SK-N-SH (cell line): ENCODE measurements at regions not wholly inside any gene's neighbourhood (a gene's known extent, or its start where the extent isn't known, plus 50 kb on each side); places are given as distances from the start of the nearest gene placed in this dataset.

ENCODE experiments used
- CTCF ChIA-PET: fragments of 300-600, 350-600 bp; formaldehyde crosslinking; extraction: SDS; loops from one replicate; lab custom pipeline; 2021; lab: Yijun Ruan, JAX
- POLR2A ChIA-PET: fragments of 350-600 bp; sonication (Branson Sonifier 250); formaldehyde crosslinking; extraction: SDS; loops from one replicate; lab custom pipeline; 2020; ENCODE audit warnings: antibody characterized with exemption, inconsistent platforms; lab: Yijun Ruan, JAX
- DNase-seq: peaks from one replicate; pipeline ENCODE4 v3.0.0; 2012
- H2AFZ ChIP-seq: fragments of 200-600 bp; sonication (generic); 2 replicates; pipeline ENCODE4 v1.8.1; 2016; ENCODE audit warnings: antibody characterized with exemption, mild to moderate bottlenecking, low read depth
- H3F3A ChIP-seq: fragments of 200-600 bp; sonication (generic); replicated peaks from 2 replicates; pipeline ENCODE3; 2016; ENCODE audit warnings: antibody characterized with exemption, mild to moderate bottlenecking; ENCODE audit not compliant: insufficient read depth
- H3K27ac ChIP-seq, 2 experiments: fragments of 200-500 bp in 1 of 2; fragments of 200-600 bp in 1 of 2; sonication (Bioruptor generic) in 1 of 2; sonication (generic), shearing (Covaris generic) in 1 of 2; 2 replicates each; pipeline versions ENCODE4 v1.5.1 to v1.6.1; 2014 to 2016; ENCODE audit warnings: low read depth in 2 of 2, inconsistent platforms in 1 of 2, low read length in 1 of 2, mild to moderate bottlenecking in 1 of 2, mixed read lengths in 1 of 2
- H3K27me3 ChIP-seq: fragments of 200-600 bp; sonication (generic), shearing (Covaris generic); 2 replicates; pipeline ENCODE4 v1.6.1; 2016; ENCODE audit warnings: mixed run types; ENCODE audit not compliant: insufficient read depth
- H3K36me3 ChIP-seq, 2 experiments: fragments of 200-500 bp in 1 of 2; fragments of 200-600 bp in 1 of 2; sonication (Bioruptor generic) in 1 of 2; sonication (generic) in 1 of 2; replicated peaks in 1 of 2; 2 replicates each; pipeline versions ENCODE3 to v1.5.1; 2014 to 2016; ENCODE audit warnings: low read length in 1 of 2, mild to moderate bottlenecking in 1 of 2; ENCODE audit not compliant: insufficient read depth in 2 of 2, control insufficient read depth in 1 of 2
- H3K4me1 ChIP-seq, 2 experiments: fragments of 200-500 bp in 1 of 2; fragments of 200-600 bp in 1 of 2; sonication (Bioruptor generic) in 1 of 2; sonication (generic), shearing (Covaris generic) in 1 of 2; 2 replicates each; pipeline versions ENCODE4 v1.5.1 to v1.6.1; 2014 to 2016; ENCODE audit warnings: low read depth in 1 of 2, low read length in 1 of 2, mixed run types in 1 of 2; ENCODE audit not compliant: insufficient read depth in 2 of 2, control insufficient read depth in 1 of 2
- H3K4me2 ChIP-seq: fragments of 200-600 bp; sonication (generic), shearing (Covaris generic); 2 replicates; pipeline ENCODE4 v1.6.1; 2017; ENCODE audit warnings: mixed run types
- H3K4me3 ChIP-seq, 2 experiments: fragments of 200-500 bp in 1 of 2; fragments of 200-600 bp in 1 of 2; sonication (Bioruptor generic) in 1 of 2; sonication (generic), shearing (Covaris generic) in 1 of 2; 2 replicates each; pipeline versions ENCODE4 v1.5.1 to v1.8.1; 2014 to 2016; ENCODE audit warnings: low read depth in 2 of 2, inconsistent platforms in 1 of 2, low read length in 1 of 2, mild to moderate bottlenecking in 1 of 2, mixed read lengths in 1 of 2, moderate library complexity in 1 of 2
- H3K79me2 ChIP-seq: fragments of 200-600 bp; sonication (generic); 2 replicates; pipeline ENCODE4 v1.8.1; 2017; ENCODE audit warnings: mild to moderate bottlenecking; ENCODE audit not compliant: insufficient read depth
- H3K9ac ChIP-seq: fragments of 200-600 bp; sonication (generic); 2 replicates; pipeline ENCODE4 v1.6.1; 2017; ENCODE audit warnings: mixed run types
- H3K9me2 ChIP-seq: fragments of 200-600 bp; sonication (generic); 2 replicates; pipeline ENCODE4 v1.6.1; 2017; ENCODE audit warnings: mixed run types
- H3K9me3 ChIP-seq: fragments of 200-600 bp; sonication (generic); 2 replicates; pipeline ENCODE4 v1.6.1; 2017; ENCODE audit warnings: mixed run types, mild to moderate bottlenecking, moderate library complexity
- H4K20me1 ChIP-seq: fragments of 200-600 bp; sonication (generic); 2 replicates; pipeline ENCODE4 v1.6.1; 2017; ENCODE audit warnings: mild to moderate bottlenecking, mixed run types; ENCODE audit not compliant: insufficient read depth
- CHD2 ChIP-seq: fragments of 150-350 bp; IDR thresholded peaks from 2 replicates; pipeline ENCODE4 v1.6.1; 2018; ENCODE audit warnings: low read length; ENCODE audit not compliant: partially characterized antibody
- ELF1 ChIP-seq: IDR thresholded peaks from 2 replicates; pipeline ENCODE4 v1.4.0; 2012
- EZH2phosphoT487 ChIP-seq: fragments of 200-600 bp; sonication (generic); IDR thresholded peaks from 2 replicates; pipeline ENCODE4 v1.6.1; 2017; ENCODE audit warnings: low read depth, mixed run types, mild to moderate bottlenecking, antibody characterized with exemption, moderate library complexity, borderline replicate concordance
- NRF1 ChIP-seq: IDR thresholded peaks from 2 replicates; pipeline ENCODE4 v1.6.1; 2012; ENCODE audit warnings: low read depth, mild to moderate bottlenecking, low read length
- RAD21 ChIP-seq: IDR thresholded peaks from 2 replicates; pipeline ENCODE4 v1.6.1; 2012; ENCODE audit warnings: mild to moderate bottlenecking, low read length
- RCOR1 ChIP-seq: fragments of 150-350 bp; IDR thresholded peaks from 2 replicates; pipeline ENCODE4 v1.6.1; 2017; ENCODE audit warnings: antibody characterized with exemption, low read length
- SMC3 ChIP-seq: IDR thresholded peaks from 2 replicates; pipeline ENCODE4 v1.6.1; 2012; ENCODE audit warnings: low read depth, low read length, improper control_type of control experiment
- WGBS: methylation state at CpG from one replicate; pipeline ENCODE4 v1.1.6; 2017; ENCODE audit warnings: low lambda C conversion rate; 5-methylcytosine and 5-hydroxymethylcytosine counted together
- TF ChIP-seq, protein P1 (sequence below): IDR thresholded peaks from 2 replicates; pipeline ENCODE4 v1.6.1; 2012; ENCODE audit warnings: mild to moderate bottlenecking, low read depth, low read length, moderate library complexity
- TF ChIP-seq, protein P2 (sequence below): IDR thresholded peaks from 2 replicates; pipeline ENCODE4 v1.4.0; 2012; ENCODE audit warnings: low read depth, borderline replicate concordance

DNA sequence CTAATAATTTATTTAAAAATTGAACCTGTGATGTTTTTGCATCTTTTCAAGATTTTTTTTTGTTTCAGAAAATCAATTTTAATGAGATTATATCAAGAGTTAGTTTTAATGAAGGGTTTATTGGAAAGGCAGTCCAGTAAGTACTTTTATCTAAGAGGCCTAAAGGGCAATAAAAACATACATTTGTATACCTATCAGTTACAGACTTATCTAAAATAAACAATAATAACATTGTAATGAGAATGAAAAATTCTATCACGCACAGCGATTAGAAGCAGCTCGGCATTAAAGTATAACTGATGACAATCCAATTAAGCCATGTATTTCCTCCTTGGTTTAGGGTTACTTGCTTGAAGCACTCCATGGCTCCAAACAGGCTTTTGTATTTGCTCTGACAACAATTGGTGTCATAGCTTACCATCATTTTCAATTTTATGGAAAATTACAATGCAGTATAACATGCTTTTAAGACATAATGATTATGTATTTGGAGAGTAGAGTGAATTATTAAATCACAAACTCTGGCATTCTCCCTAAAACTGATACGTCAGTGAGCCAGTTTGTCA, 629.4 kb downstream of the TSN start:
- H4K20me1 ChIP-seq, result no peaks in the 10 kb centered on the region
- WGBS, result 42% methylated on average over 4 of the region's 4 CpGs
- no peak overlapping the region for H2AFZ ChIP-seq
- H3K9me2 ChIP-seq, result no peaks in the 10 kb centered on the region
- TF ChIP-seq EZH2phosphoT487, result no peak
- TF ChIP-seq, protein P1, sequence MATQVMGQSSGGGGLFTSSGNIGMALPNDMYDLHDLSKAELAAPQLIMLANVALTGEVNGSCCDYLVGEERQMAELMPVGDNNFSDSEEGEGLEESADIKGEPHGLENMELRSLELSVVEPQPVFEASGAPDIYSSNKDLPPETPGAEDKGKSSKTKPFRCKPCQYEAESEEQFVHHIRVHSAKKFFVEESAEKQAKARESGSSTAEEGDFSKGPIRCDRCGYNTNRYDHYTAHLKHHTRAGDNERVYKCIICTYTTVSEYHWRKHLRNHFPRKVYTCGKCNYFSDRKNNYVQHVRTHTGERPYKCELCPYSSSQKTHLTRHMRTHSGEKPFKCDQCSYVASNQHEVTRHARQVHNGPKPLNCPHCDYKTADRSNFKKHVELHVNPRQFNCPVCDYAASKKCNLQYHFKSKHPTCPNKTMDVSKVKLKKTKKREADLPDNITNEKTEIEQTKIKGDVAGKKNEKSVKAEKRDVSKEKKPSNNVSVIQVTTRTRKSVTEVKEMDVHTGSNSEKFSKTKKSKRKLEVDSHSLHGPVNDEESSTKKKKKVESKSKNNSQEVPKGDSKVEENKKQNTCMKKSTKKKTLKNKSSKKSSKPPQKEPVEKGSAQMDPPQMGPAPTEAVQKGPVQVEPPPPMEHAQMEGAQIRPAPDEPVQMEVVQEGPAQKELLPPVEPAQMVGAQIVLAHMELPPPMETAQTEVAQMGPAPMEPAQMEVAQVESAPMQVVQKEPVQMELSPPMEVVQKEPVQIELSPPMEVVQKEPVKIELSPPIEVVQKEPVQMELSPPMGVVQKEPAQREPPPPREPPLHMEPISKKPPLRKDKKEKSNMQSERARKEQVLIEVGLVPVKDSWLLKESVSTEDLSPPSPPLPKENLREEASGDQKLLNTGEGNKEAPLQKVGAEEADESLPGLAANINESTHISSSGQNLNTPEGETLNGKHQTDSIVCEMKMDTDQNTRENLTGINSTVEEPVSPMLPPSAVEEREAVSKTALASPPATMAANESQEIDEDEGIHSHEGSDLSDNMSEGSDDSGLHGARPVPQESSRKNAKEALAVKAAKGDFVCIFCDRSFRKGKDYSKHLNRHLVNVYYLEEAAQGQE, result no peak
- H3K36me3 ChIP-seq, result no peaks in the 10 kb centered on the region
- no peak overlapping the region for H3K4me2 ChIP-seq
- no peak overlapping the region for H3K9ac ChIP-seq
- H3K27ac ChIP-seq, result no peak overlapping the region
- H3F3A ChIP-seq, result no peaks in the 10 kb centered on the region
- no peaks in the 10 kb centered on the region for H3K79me2 ChIP-seq
- H3K27me3 ChIP-seq, result no peaks in the 10 kb centered on the region
- peaks cover 3% of the 10 kb centered on the region; the same call in 1 of the 2 replicates for H3K9me3 ChIP-seq
- ChIA-PET CTCF (no interaction called here), POLR2A (no interaction called here)
- H3K4me3 ChIP-seq, result no peak overlapping the region
- H3K4me1 ChIP-seq, result peaks cover 0 to 7% of the 10 kb centered on the region in 2 experiments; a peak in 2 of 4 replicates
- no peak for DNase-seq

DNA sequence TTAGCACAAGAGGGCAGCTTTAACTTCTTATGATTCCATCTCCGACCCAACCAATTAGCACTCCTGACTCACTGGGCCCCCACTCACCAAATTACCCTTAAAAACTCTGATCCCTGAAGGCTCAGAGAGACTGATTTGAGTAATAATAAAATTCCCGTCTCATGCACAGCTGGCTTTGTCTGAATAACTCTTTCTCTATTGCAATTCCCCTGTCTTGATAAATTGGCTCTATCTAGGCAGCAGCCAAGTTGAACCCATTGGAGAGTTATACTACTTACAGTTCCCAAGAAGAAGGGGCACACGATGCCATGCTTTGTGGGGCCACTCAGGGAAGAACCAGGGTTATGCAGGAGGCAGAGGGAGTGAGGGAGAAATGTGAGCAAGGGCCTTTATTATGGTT, 632.8 kb downstream of the TSN start:
- H3F3A ChIP-seq, result no peaks in the 10 kb centered on the region
- no peaks in the 10 kb centered on the region for H3K27me3 ChIP-seq
- no peaks in the 10 kb centered on the region for H3K9me2 ChIP-seq
- WGBS, result 33% methylated on average over 3 of the region's 3 CpGs
- peaks cover 0 to 13% of the 10 kb centered on the region in 2 experiments; a peak in 2 of 4 replicates for H3K4me1 ChIP-seq
- TF ChIP-seq ELF1 (no peak), RAD21 (no peak), EZH2phosphoT487 (no peak), RCOR1 (no peak), SMC3 (no peak), NRF1 (no peak), CHD2 (no peak)
- TF ChIP-seq, protein P2, sequence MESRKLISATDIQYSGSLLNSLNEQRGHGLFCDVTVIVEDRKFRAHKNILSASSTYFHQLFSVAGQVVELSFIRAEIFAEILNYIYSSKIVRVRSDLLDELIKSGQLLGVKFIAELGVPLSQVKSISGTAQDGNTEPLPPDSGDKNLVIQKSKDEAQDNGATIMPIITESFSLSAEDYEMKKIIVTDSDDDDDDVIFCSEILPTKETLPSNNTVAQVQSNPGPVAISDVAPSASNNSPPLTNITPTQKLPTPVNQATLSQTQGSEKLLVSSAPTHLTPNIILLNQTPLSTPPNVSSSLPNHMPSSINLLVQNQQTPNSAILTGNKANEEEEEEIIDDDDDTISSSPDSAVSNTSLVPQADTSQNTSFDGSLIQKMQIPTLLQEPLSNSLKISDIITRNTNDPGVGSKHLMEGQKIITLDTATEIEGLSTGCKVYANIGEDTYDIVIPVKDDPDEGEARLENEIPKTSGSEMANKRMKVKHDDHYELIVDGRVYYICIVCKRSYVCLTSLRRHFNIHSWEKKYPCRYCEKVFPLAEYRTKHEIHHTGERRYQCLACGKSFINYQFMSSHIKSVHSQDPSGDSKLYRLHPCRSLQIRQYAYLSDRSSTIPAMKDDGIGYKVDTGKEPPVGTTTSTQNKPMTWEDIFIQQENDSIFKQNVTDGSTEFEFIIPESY, result no peak
- peaks cover 3% of the 10 kb centered on the region; the same call in 1 of the 2 replicates for H3K9me3 ChIP-seq
- H4K20me1 ChIP-seq, result no peaks in the 10 kb centered on the region
- ChIA-PET CTCF (no interaction called here), POLR2A (no interaction called here)
- no peak overlapping the region for H2AFZ ChIP-seq
- no peak overlapping the region for H3K4me3 ChIP-seq
- DNase-seq, result no peak
- H3K79me2 ChIP-seq, result no peaks in the 10 kb centered on the region
- H3K4me2 ChIP-seq, result no peak overlapping the region
- H3K9ac ChIP-seq, result no peak overlapping the region
- no peaks in the 10 kb centered on the region for H3K36me3 ChIP-seq
- no peak overlapping the region for H3K27ac ChIP-seq
